Lung (tissue), 11 donors: ENCODE measurements at regions not wholly inside any gene's neighbourhood (a gene's known extent, or its start where the extent isn't known, plus 50 kb on each side); places are given as distances from the start of the nearest gene placed in this dataset.

Source experiments
- ATAC-seq: fragments of 200-7000 bp; cut with Tn5 transposase; one replicate; pipeline ENCODE4 v1.9.1; 2020; ENCODE audit warnings: moderate number of reproducible peaks; ENCODE audit not compliant: insufficient read depth, low FRiP score
- DNase-seq, 3 donors: peaks; one replicate each; pipeline ENCODE4 v3.0.0-alpha.2; 2013 to 2017
- H3K27ac ChIP-seq, 2 donors: one replicate each; pipeline ENCODE4 v1.5.1; 2013; ENCODE audit warnings: mild to moderate bottlenecking in 2 of 2, moderate library complexity in 2 of 2, control low read depth in 1 of 2, inconsistent platforms in 1 of 2, low read depth in 1 of 2, low read length in 1 of 2
- H3K27me3 ChIP-seq, 3 donors: one replicate each; pipeline ENCODE4 v1.5.1; 2013; ENCODE audit warnings: low read length in 2 of 3; ENCODE audit not compliant: control insufficient read depth in 3 of 3, insufficient read depth in 3 of 3
- H3K36me3 ChIP-seq, 4 donors: one replicate each; pipeline ENCODE4 v1.5.1; 2013; ENCODE audit warnings: low read length in 4 of 4, mild to moderate bottlenecking in 1 of 4, moderate library complexity in 1 of 4; ENCODE audit not compliant: control insufficient read depth in 4 of 4, insufficient read depth in 4 of 4
- H3K4me1 ChIP-seq, 5 donors: one replicate each; pipeline ENCODE4 v1.5.1; 2013; ENCODE audit warnings: low read length in 5 of 5, mild to moderate bottlenecking in 2 of 5, moderate library complexity in 1 of 5; ENCODE audit not compliant: control insufficient read depth in 5 of 5, insufficient read depth in 5 of 5
- H3K4me3 ChIP-seq: one replicate; pipeline ENCODE4 v1.5.1; 2013; ENCODE audit warnings: mild to moderate bottlenecking, control low read depth, moderate library complexity
- H3K9ac ChIP-seq, 2 donors: one replicate each; pipeline ENCODE4 v1.5.1; 2013; ENCODE audit warnings: low read length in 2 of 2, control low read depth in 1 of 2; ENCODE audit not compliant: insufficient read depth in 1 of 2
- H3K9me3 ChIP-seq, 4 donors: one replicate each; pipeline ENCODE4 v1.5.1; 2013; ENCODE audit warnings: low read length in 3 of 4, mild to moderate bottlenecking in 1 of 4, moderate library complexity in 1 of 4; ENCODE audit not compliant: control insufficient read depth in 4 of 4, insufficient read depth in 3 of 4
- WGBS, 2 donors: extraction: QIAGEN DNeasy Blood & Tissue Kit; methylation state at CpG; one replicate each; pipeline ENCODE4 v1.1.7; 2013; 5-methylcytosine and 5-hydroxymethylcytosine counted together
- TF ChIP-seq, protein P1 (sequence below): IDR thresholded peaks from 2 replicates; pipeline ENCODE4 v1.5.1; 2012; ENCODE audit warnings: mild to moderate bottlenecking; ENCODE audit errors: control extremely low read depth, extremely low read depth
- donor health status: control.
- donor health status: control.
- donor health status: Bipolar disorder and iron deficiency.
- donor health status: healthy.
- donor health status: DM: yes; HTN: yes; CAD: no.

DNA sequence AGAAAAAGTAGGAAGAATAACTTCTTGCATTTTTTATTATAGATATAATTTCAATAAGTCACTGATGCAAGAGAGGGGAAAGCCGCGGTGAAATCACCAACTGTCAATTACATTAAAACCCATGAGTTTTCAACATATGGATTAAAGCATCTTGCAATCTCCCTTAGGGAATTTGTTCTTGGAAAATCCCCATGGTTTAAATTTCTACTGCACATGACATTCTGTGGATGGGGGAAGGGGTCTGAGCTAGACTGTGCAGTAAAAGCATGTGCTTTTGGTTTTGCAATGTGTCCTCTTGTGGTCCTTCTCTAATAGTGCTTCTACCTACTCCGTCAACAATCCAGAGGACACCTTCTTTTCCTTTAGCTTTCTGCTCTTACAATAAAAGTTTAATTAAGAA, 894.0 kb downstream of the DCDC2C start:
- TF ChIP-seq, protein P1, sequence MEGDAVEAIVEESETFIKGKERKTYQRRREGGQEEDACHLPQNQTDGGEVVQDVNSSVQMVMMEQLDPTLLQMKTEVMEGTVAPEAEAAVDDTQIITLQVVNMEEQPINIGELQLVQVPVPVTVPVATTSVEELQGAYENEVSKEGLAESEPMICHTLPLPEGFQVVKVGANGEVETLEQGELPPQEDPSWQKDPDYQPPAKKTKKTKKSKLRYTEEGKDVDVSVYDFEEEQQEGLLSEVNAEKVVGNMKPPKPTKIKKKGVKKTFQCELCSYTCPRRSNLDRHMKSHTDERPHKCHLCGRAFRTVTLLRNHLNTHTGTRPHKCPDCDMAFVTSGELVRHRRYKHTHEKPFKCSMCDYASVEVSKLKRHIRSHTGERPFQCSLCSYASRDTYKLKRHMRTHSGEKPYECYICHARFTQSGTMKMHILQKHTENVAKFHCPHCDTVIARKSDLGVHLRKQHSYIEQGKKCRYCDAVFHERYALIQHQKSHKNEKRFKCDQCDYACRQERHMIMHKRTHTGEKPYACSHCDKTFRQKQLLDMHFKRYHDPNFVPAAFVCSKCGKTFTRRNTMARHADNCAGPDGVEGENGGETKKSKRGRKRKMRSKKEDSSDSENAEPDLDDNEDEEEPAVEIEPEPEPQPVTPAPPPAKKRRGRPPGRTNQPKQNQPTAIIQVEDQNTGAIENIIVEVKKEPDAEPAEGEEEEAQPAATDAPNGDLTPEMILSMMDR, result no peak
- Histone ChIP-seq H3K9ac (no peak overlapping the region), H3K9me3 (no peaks in the 10 kb centered on the region), H3K4me1 (no peaks in the 10 kb centered on the region), H3K36me3 (no peaks in the 10 kb centered on the region), H3K27me3 (no peaks in the 10 kb centered on the region), H3K27ac (no peak overlapping the region), H3K4me3 (no peak overlapping the region)
- ATAC-seq (no peak), DNase-seq (no peak)
- WGBS, 2 donors, result 79 to 99% methylated on average over 3 of the region's 3 CpGs

- no peaks in the 10 kb centered on the region for H3K36me3 ChIP-seq
- ATAC-seq (no peak), DNase-seq (no peak)
- H3K4me1 ChIP-seq, result no peaks in the 10 kb centered on the region
- H3K9me3 ChIP-seq, result peaks cover 0 to 2% (median 0%) of the 10 kb centered on the region in 4 donors
- TF ChIP-seq, protein P1, result no peak
- H3K27ac ChIP-seq, result no peak overlapping the region
- H3K4me3 ChIP-seq, result no peak overlapping the region
- 68 to 73% methylated on average over 1 of the region's 1 CpG for WGBS, 2 donors
- no peaks in the 10 kb centered on the region for H3K27me3 ChIP-seq
- no peak overlapping the region for H3K9ac ChIP-seq
These were observed 901.4 kb downstream of the DCDC2C start for GRCh38 chr2:4604767-4605166.

GRCh38 chr2:4618141-4618540, 914.8 kb downstream of the DCDC2C start:
- no peak for ATAC-seq
- H3K36me3 ChIP-seq, result no peaks in the 10 kb centered on the region
- no peak overlapping the region for H3K4me3 ChIP-seq
- WGBS, 2 donors, result 66 to 79% methylated on average over 3 of the region's 3 CpGs
- no peak for DNase-seq
- H3K9me3 ChIP-seq, result peaks cover 0 to 5% (median 0%) of the 10 kb centered on the region in 4 donors
- H3K27me3 ChIP-seq, result no peaks in the 10 kb centered on the region
- H3K4me1 ChIP-seq, result no peaks in the 10 kb centered on the region
- H3K9ac ChIP-seq, result no peak overlapping the region
- TF ChIP-seq, protein P1, result no peak
- H3K27ac ChIP-seq, result no peak overlapping the region

GRCh38 chr2:4618630-4619228, 915.4 kb downstream of the DCDC2C start:
- H3K4me3 ChIP-seq, result no peak overlapping the region
- H3K27ac ChIP-seq, result no peak overlapping the region
- no peaks in the 10 kb centered on the region for H3K36me3 ChIP-seq
- DNase-seq (no peak), ATAC-seq (no peak)
- H3K9ac ChIP-seq, result no peak overlapping the region
- TF ChIP-seq, protein P1, result no peak
- peaks cover 0 to 5% (median 0%) of the 10 kb centered on the region in 4 donors for H3K9me3 ChIP-seq
- H3K4me1 ChIP-seq, result no peaks in the 10 kb centered on the region
- 84% methylated on average over 12 of the region's 12 CpGs for WGBS, 2 donors
- H3K27me3 ChIP-seq, result no peaks in the 10 kb centered on the region
